UCSD-AML1 (cell line): ENCODE measurements at regions not wholly inside any gene's neighbourhood (a gene's known extent, or its start where the extent isn't known, plus 50 kb on each side); places are given as distances from the start of the nearest gene placed in this dataset.

Experiments used
- DNase-seq: peaks from one replicate; lab custom pipeline; 2025; ENCODE audit not compliant: unreplicated experiment; lab: John Stamatoyannopoulos, UW

DNA sequence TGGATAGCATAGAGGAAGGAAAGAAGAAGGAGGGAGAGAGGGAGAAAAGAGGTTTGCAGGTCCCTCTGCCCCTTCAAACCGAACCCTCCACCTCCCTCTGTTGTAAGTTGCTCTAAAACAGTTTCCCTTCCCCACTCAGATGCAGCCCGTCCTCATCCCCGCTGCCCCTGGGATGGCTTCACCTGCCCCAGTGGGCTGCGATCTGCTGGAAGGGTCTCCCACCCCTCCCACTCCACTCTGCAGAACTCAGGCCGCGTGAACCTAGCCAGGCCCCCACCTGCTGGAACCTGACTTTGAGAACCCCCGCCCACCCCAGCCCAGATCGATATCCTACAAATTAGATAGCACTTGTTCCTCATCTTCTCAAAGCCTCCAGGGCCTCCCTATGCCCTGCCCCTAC, 190.8 kb downstream of the DLL1 start:
- no peak for DNase-seq

DNA sequence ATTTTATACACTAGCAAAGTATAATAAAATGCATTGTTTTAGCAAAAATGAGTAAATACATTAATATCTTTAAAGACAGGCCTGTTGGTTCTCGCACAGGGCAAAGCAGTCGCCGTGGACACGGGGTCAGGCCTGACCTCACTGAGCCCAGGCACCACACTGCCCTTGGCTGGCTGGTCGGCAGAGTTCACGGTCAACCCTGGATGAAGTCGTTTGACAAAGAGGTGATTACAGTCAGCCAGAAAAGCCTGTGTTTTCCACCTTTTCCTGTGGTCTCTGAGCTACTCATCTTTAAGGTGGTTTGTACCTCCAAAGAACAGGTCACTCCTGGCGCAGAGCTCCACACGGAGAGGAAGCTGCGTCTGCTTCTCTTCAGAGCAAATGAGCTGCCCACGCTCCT, 191.5 kb downstream of the DLL1 start:
- DNase-seq = no peak

GRCh38 chr6:170098428-170099170, 192.3 kb downstream of the DLL1 start:
- no peak for DNase-seq

DNA sequence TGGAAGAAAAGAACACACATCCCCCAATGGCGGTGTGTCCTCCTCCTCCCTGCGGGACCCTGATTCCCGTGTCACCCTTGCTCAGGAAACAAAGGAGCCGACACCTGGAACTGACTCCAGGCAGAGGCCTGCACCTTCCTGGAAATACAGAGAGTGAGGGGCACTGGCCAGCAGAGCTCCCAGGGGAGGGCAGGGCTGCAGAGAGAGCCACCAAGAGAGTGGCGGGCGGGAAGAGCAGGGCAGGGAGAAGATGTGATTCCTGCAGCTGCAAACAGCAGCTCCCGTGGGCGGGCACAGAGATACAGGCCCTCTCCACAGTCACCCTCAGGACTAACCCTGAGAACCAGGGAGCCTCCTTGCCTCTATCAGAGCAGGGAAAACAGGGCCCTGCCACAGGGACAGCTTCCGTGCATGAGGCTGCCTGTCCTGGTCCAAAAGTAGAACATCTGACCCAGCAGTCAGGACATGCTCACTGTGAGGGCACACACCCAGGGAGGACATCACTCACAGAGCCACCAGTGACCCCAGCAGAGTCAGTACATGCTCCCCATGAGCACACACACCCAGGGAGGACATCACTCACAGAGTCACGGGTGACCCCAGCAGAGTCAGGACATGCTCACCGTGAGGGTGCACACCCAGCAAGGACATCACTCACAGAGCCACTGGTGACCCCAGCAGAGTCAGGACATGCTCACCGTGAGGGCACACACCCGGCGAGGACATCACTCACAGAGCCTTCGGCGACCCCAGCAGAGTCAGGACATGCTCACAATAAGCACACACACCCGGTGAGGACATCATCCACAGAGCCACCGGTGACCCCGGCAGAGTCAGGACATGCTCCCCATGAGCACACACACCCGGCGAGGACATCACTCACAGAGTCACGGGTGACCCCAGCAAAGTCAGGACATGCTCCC, 193.1 kb downstream of the DLL1 start:
- no peak for DNase-seq

DNA sequence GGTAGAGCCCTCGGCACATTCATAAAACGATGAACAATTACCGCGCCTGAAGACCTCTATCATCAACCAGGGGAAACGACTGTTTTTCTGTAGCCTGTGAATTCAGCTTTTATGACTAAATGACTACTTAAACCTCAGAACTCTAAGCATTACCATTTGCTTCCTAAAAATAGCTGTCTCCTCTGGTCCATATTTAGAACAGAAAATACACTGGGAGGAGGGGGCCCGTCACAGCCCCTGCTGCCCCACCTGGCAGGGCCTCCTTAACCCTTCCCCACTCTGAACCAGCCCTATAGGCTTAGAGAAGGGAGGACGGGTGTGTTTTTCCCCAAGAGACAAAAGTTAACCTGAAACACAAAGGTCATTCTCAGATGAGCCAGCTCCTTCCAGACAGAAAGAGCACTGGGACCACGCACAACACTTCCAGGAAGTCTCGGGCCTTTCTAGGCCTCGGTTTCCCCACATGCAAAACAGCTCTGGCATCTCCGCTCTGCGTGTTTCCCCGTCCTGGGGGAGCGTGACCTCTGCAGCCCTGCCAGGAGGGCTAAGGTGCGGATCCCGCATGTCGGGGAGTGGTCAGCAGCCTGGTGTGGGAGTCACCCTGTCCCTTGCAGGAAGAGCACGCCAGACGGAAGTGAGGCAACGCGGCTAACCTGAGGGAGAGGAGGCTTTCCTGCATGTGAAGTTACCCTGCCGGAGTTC, 193.9 kb downstream of the DLL1 start:
- no peak for DNase-seq

DNA sequence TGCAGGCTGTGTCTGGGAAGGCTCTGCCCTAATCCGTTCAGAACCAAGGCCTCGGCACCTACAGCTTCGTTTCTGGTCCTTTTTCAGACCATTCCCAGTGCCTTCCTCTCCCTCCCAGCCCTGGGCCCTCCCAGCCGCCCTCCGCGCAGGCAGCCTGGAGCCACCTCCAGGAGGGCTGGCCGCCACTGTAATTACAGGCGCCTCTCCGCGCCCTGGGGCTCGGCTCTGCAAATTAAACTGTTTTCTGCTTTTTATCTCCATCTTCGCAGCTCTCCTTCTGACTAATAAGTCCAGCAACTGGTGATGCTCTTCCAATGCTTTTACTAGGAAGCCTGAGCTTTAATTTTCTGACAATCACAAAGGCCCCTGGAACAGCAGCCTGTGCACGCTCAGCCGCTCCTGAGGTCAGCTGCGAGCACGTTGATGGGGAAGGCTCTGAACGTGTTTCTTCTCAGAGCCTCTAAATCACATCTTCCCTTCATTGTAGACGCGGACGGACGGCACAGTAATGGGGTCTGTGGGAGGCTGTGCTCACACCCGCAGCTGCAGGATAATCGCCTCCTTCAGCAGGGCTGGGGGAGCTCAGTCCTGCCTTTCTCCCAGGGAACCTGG, 194.6 kb downstream of the DLL1 start:
- DNase-seq = no peak

DNA sequence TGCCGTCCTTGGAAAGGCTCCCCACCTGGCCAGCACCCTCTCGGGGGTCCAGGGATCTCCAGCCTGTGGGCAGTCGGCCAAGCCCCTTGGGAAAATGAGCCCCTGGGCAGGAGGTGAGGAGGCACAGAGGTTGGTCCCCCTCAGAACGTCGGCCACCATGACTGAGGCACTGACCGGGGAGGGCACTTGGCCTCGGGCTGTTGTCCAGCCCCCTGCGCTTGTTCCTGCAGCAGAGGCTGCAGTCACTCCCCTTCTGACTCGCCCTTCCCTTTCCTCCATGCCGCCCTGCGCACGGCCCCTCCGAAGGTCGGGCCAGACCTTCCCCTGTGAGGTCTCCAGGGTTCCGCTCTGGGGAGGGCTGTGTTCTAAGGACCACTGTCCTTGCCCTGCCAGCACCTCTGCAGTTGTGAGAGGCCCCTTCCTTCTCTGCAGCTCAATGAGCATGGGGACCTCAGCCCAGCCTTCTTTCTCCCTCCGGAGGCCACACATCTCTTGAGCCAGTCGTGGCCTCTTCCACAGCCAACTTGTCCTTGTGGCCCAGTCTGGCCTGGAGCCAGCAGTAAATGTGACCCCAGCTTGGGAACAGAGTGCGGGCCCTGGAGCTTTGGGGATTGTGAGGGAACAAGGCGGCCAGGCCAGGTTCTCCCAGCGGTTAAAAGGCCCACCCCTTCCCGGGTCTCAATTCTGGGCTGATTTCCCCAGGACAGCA, 195.5 kb downstream of the DLL1 start:
- DNase-seq = no peak

GRCh38 chr6:170094686-170095272, 196.1 kb downstream of the DLL1 start:
- DNase-seq = no peak

DNA sequence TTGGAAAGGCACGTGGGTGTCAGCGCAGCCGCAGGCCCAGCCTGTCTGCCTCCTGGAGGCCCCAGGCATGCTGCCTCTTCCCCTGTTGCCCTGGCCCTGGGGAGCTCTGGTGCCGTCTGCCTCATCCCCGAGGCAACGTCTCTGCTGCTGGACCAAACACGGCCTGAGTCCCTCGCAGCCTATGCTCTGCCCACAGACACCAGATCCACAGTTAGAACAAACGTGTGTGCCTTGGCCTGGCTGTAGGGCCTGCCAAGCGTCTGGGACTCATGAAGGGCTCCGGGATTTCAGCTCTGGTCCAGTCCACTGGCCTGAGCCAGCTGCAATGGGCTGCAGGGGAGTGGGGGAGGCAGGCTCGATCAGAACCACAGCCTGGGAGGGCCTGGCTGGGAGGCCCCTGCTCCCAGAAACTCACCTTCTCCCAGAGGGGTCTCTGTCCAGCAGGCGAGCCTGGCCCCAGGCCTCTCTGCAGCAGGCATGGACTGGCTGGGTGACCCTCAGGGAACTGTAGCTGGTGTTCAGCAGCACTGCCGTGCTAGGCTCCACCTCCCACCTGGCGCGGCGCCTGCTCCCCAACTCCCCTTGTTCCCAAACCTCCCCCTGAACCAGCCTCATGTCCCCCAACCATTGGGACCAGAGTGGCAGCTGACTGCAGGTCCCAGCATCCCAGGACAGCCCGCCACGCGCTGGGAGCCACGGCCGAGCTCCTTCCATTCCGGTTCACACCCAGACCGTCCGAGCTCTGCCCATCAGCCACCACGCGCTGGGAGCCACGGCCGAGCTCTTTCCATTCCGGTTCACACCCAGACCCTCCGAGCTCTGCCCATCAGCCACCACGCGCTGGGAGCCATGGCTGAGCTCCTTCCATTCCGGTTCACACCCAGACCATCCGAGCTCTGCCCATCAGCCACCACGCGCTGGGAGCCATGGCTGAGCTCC, 197.0 kb downstream of the DLL1 start:
- no peak for DNase-seq

- DNase-seq = no peak
Observed at GRCh38 chr6:170093276-170093657, 197.6 kb downstream of the DLL1 start.

DNA sequence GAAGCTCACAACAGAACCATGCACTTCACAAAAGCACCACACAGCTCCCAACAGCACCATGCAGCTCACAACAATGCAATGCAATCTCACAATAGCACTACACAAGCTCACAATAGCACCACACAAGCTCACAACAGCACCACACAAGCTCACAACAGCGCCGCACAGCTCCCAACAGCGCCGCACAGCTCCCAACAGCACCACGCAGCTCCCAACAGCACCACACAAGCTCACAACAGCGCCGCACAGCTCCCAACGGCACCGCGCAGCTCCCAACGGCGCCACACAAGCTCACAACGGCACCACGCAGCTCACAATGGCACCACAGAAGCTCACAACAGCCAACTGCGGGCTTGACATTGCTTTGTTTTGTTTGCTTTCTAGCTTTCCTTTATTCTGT, 198.1 kb downstream of the DLL1 start:
- DNase-seq = no peak

GRCh38 chr6:170091639-170092579, 199.0 kb downstream of the DLL1 start:
- no peak for DNase-seq

DNA sequence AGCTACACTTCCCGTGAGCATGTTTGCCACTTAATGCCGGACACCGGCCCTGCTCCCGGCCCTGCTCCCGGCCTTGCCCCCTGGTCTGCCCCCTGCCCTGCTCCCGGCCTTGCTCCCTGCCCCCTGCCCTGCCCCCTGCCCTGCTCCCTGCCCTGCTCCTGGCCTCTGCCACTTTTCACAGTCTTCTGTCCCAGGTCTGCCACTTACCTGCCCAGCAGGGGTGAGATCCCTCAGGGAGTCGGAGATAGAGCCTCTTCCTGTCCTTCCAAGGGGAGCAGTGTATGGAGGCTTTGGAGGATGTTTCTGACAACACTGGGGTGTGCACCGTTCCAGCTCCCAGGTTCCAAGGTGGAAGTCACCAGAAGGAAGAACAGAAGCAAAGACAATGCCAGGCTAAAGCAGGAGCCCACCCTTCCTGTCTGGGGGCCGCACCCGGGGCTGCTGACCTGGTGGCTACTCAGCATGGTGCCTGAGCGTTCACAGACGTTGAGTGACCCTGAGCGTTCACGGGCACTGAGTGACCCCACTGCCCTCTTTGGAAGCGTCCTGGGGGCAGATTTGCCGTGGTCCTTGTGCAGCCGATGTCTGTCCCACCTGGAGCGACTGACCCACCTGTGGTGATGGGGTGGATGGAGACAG, 199.8 kb downstream of the DLL1 start:
- DNase-seq = no peak

DNA sequence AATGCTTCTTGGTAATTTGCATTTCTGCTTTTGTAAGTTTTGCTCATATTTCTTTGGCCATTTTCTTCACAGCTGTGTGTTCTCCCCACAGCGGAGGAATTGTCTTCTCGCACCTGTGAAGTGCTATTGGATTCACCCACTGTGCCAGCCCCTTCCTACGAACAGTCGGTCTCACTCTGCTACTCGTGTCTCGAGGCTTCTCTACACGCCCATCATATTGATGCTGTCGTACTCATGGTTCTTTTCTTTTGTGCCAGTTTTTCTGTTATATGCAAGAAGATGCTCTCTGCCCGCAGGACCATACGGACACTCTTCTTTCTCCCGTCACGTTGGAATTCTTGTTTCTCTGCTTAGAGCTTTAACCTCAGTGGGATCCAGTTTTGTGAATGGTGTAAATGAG, 200.3 kb downstream of the DLL1 start:
- no peak for DNase-seq

- no peak for DNase-seq
Observed at GRCh38 chr6:170089963-170090362, 200.9 kb downstream of the DLL1 start.

GRCh38 chr6:170088582-170088955, 202.3 kb downstream of the DLL1 start:
- no peak for DNase-seq

- peak; percentile 71 for DNase-seq
Observed at GRCh38 chr6:170087941-170088581, 202.8 kb downstream of the DLL1 start.
